GM19452 (cell line): ENCODE measurements at regions not wholly inside any gene's neighbourhood (a gene's known extent, or its start where the extent isn't known, plus 50 kb on each side); places are given as distances from the start of the nearest gene placed in this dataset.
"Not testable (repeated sequence)": the region's sequence is repeated elsewhere in the genome, so short reads cannot be mapped to it uniquely, and the experiment has no call there.

ENCODE experiments used
- ATAC-seq: cut with Tn5 transposase; IDR thresholded peaks from one replicate; pipeline ENCODE4 v1.9.1; 2021; ENCODE audit not compliant: unreplicated experiment

GRCh38 chr12:124675881-124676713 is 108.7 kb upstream of the NCOR2 start:
- no peak for ATAC-seq

DNA sequence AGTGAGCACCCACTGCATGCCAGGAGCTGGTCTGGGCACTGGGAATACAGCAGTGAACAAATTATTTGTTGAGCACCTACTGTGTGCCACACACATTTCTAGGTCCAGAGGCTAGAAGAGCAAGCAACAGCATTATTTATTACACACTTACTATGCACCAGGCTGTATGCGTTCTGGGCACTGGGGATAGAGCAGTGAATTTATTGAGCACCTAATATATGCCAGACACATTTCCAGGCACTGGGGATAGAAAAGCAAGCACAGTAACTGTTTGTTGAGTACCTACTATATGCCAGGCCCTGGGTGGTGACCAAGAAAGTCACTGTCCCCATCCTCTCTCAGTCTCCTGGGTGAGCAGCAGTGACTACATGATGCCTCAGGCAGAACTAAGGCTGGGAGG is 107.5 kb upstream of the NCOR2 start:
- no peak for ATAC-seq

GRCh38 chr12:124673801-124674617 is 106.6 kb upstream of the NCOR2 start:
- ATAC-seq = no peak

- not testable (repeated sequence) for ATAC-seq
Observed at GRCh38 chr12:124669271-124669721, 101.9 kb upstream of the NCOR2 start.

DNA sequence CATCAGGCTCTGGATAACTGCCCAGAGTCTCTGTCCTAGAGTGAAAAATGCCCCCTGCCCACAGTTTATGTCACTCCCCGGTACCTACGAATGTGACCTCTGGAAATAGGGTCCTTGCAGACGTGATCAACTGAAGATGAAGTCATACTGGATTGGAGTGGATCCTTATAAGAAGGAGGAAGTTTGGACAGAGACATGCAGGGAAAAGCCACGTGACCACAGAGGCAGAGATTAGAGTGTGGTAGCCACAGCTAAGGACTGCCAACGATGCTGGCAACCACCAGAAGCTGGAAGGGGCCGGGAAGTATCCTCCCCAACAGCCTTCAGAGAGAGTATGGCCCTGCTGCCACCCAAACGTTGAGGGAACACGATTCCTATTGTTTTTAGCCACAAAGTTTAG is 101.2 kb upstream of the NCOR2 start:
- no peak for ATAC-seq

- no peak for ATAC-seq
Observed at GRCh38 chr12:124667506-124668326, 100.3 kb upstream of the NCOR2 start.

- ATAC-seq = no peak
Observed at GRCh38 chr12:124666722-124667259, 99.4 kb upstream of the NCOR2 start.

DNA sequence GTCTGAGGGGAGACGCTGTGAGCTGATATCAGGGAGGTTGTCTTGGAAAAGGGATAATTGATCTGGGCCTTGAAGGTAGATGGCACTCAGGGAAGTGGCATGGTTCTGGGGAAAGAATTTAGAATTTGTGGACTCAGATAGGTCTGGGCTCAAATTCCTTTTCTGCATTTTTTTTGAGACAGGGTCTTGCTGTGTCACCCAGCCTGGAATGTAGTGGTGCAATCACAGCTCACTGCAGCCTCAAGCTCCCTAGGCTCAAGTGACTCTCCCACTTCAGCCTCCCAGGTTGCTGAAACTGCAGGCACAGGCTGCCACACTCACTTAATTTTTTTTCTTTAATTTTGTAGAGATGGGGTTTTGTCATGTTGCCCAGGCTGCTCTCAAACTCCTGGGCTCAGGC is 98.1 kb upstream of the NCOR2 start:
- ATAC-seq = no peak

DNA sequence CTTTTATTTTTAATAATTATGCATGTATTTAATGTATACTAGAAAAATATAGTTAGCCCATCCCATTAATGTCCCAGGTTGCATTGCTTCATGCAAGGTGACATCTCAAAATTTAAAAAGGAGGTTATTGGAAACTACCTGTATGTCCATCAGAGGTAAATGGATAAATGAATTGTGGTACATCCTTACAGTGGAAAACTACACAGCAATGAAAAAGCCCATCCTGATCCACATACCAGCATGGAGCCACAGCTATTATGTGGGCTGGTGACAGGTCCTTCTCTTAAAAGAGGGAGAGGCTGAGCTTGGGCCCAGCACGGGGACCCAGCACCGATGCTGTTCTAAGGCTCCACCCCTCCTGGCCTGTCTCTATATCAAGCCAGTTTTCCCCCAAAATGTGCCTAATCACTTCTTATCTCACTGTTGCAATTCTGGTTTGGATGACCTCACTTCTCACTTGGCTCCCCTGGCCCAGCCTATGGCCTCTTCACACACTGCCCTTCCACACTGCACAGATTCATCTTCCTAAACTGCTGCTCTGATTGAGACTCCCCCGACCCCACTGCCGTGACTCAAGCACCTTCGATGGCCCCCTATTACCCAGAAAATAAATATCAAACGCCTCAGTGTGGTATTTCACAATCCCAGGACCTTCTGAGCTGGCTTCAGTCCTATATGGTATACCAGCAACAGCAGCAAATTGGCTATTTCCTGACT is 97.1 kb upstream of the NCOR2 start:
- ATAC-seq = no peak

DNA sequence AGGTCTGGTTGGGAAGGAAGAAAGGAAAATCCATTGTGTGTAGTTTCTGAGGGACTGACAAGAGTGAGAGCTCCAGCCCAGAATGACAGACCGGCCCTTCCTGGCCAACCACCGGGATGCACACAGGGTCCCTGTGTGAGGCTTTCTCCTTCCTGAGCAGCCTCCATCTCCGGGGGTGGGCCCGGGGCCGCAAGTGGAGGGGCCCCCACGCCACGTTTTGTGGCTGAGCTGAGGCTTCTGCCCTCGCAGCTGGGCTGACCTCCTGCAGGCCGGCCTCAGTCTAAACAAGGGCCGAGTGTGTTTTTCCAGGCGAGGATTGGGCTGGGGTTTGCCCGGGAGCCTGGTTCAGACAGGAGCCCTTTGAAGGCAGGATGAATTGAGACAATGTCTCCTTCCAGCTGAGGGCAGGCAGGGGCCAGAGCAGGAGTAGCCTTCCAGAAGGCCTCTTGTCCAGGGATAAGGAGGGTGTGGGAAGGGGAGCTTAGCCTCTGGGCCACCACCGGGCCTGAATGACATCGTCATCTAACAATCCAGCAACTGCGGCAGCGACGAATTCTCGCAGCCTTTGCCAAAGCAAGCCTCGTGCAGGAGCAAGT is 96.5 kb upstream of the NCOR2 start:
- ATAC-seq = no peak

DNA sequence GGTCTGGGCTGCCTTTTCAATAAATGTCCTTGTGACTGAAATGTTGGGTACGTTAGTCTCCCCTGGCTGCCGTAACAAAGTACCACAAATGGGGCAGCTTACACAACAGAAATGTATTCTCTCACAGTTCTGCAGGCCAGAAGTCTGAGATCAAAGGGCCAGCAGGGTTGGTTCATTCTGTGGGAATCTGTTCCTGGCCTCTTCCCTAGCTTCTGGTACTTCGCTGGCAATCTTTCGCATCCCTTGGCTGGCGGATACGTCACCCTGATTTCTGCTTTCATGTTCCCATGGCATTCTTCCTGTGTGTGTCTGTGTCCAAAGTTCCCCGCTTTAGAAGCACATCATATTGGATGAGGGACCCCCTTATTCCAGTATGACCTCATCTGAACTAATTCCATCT is 95.8 kb upstream of the NCOR2 start:
- no peak for ATAC-seq

- ATAC-seq = no peak
Observed at GRCh38 chr12:124661341-124661740, 93.9 kb upstream of the NCOR2 start.

DNA sequence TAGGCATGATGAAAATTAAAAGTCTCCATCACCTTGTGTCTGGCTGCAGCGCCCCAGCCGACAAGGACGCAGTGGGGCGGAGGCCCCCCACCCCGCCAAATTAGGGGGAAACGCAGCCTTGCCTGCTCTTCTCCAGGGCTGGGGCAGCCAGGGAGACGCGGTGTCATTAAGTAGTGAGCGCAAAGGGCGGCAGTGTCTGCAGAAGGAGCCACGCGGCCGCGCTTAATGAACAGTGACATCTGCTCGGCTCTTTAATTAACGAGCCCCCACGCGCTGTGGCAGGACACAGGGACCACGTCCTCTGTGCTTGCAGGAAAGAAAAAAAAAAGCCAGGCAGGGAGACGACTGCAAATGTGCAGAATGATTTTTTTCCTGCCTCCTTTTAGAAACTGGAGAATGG is 93.4 kb upstream of the NCOR2 start:
- no peak for ATAC-seq

- no peak for ATAC-seq
Observed at GRCh38 chr12:124658806-124659402, 91.5 kb upstream of the NCOR2 start.

GRCh38 chr12:124658302-124658701 is 90.9 kb upstream of the NCOR2 start:
- no peak for ATAC-seq

DNA sequence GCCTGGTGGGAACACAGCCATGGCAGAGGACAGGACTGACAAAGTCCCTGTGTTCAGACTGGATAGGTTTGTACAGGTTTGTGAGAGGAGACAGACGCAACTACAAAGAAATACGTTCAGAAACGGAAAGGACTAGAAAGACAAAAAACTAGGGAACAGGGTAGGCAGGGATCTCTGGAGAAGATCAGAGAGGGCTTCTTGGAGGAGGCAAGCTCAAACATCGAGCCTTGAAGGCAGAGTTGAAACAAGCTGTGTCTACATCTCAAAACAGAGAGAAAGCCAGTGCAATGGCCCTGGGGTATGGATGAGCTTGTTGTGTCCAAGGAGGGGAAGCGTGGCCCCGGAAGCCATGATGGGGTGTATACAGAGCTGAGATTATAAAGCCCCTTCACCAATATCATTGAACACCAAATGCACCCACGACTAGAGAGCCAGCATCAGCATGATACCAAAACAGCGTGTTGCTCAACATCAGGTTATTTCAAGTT is 89.6 kb upstream of the NCOR2 start:
- ATAC-seq = no peak

- no peak for ATAC-seq
Observed at GRCh38 chr12:124655698-124656516, 88.5 kb upstream of the NCOR2 start.

- no peak for ATAC-seq
Observed at GRCh38 chr12:124655048-124655697, 87.8 kb upstream of the NCOR2 start.
